ENCODE measurements at regions not wholly inside any gene's neighbourhood (a gene's known extent, or its start where the extent isn't known, plus 50 kb on each side); places are given as distances from the start of the nearest gene placed in this dataset.

DNA sequence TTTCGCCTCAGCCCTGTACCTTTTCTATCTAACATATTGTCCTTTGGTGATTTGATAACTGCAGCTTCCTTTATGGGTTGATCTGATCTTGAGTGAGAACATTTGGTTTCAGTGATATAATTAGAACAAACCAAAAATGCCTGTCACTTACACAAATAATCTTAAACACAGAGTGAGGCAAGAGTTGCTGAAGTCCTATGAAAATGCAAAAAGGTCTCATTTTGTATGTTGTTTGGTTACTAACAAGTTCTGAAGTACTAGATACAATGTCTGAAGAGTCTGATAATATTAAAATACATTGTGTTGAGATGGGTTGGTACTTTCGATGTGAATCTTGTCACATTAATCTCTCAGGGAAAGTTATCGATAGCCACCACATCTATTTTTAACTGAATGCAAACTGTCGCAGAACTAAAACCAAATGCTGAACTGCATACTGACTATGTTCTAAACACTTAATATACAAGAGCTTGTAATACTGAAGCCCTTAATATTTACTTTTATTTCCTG is 70.4 kb upstream of the TMED7 start:
- Histone ChIP-seq H3K4ac (ENCODE audit: low read depth, low read length) (no peak overlapping the region), H3K56ac (ENCODE audit: extremely low read depth, insufficient read depth, low read length) (no peak overlapping the region), H4K20me1 (ENCODE audit: insufficient read depth, low read length) (no peaks in the 10 kb centered on the region), H3K79me1 (ENCODE audit: low read depth in 1 of 2, low read length in 2 of 2) (no peaks in the 10 kb centered on the region), H3K9ac (ENCODE audit: low read depth, low read length) (no peak overlapping the region), H3K9me3 (ENCODE audit: control insufficient read depth, insufficient read depth, low read length) (no peaks in the 10 kb centered on the region), H3K4me3 (ENCODE audit: insufficient read depth, low read depth, low read length) (no peak overlapping the region), H3K23ac (ENCODE audit: low read depth, low read length) (no peak overlapping the region), H2BK120ac (ENCODE audit: low read depth, low read length) (no peak overlapping the region), H3K18ac (ENCODE audit: low read depth, low read length) (no peak overlapping the region), H3K4me2 (ENCODE audit: low read depth, low read length) (no peak overlapping the region), H3K27ac (ENCODE audit: insufficient read depth, low read length) (no peak overlapping the region), H3K4me1 (ENCODE audit: control insufficient read depth, insufficient read depth, low read length) (no peaks in the 10 kb centered on the region), H2BK20ac (ENCODE audit: low read depth, low read length) (no peak overlapping the region), H4K5ac (ENCODE audit: low read depth, low read length) (no peak overlapping the region), H4K8ac (ENCODE audit: low read depth in 2 of 2, low read length in 2 of 2) (no peak overlapping the region), H2BK5ac (ENCODE audit: low read depth, low read length, poor library complexity, severe bottlenecking) (no peak overlapping the region), H3K9me1 (ENCODE audit: insufficient read depth, low read length) (no peaks in the 10 kb centered on the region), H4K91ac (ENCODE audit: insufficient read depth, low read depth, low read length) (no peak overlapping the region), H2AK9ac (replicated peaks; ENCODE audit: low read depth, low read length, poor library complexity) (no peak overlapping the region), H2AK5ac (ENCODE audit: low read depth, low read length) (no peak overlapping the region), H2AFZ (replicated peaks; ENCODE audit: low read length, poor library complexity) (no peak overlapping the region), H3K36me3 (ENCODE audit: control insufficient read depth, insufficient read depth, low read length) (no peaks in the 10 kb centered on the region), H3K14ac (replicated peaks; ENCODE audit: low read depth, low read length) (no peak overlapping the region), H3K27me3 (ENCODE audit: control insufficient read depth, insufficient read depth, low read length) (peaks cover 3% of the 10 kb centered on the region), H2BK15ac (ENCODE audit: low read depth, low read length) (no peak overlapping the region)
- intact Hi-C loops (cut with micrococcal nuclease) (no loop called here), in situ Hi-C loops (cut with MboI; ENCODE audit: low sequenced_read_pairs) (no loop called here), dilution Hi-C loops (cut with HindIII; ENCODE audit: low sequenced_read_pairs, unreplicated experiment) (no loop called here)
- ATAC-seq (ENCODE audit: low read depth) (no peak), DNase-seq (no peak)
- BruUV-seq (replicated peaks) = no TSS peak
- CTCF ChIA-PET = interaction anchor here (0.6 kb wide), 1 partner anchor 38 kb away, joined by 3 read pairs; no protein-coding TSS in a partner anchor
- POLR2A ChIA-PET (ENCODE audit: unreplicated experiment) = no interaction called here
- TF ChIP-seq, protein P1, sequence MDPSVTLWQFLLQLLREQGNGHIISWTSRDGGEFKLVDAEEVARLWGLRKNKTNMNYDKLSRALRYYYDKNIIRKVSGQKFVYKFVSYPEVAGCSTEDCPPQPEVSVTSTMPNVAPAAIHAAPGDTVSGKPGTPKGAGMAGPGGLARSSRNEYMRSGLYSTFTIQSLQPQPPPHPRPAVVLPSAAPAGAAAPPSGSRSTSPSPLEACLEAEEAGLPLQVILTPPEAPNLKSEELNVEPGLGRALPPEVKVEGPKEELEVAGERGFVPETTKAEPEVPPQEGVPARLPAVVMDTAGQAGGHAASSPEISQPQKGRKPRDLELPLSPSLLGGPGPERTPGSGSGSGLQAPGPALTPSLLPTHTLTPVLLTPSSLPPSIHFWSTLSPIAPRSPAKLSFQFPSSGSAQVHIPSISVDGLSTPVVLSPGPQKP (IDR thresholded peaks at IDR 0.05; ENCODE audit: borderline replicate concordance, low read depth, low read length) = no peak
- TF ChIP-seq NFE2L2 (IDR thresholded peaks at IDR 0.05; ENCODE audit: low read depth, low read length) = no peak
- TF ChIP-seq, protein P2, sequence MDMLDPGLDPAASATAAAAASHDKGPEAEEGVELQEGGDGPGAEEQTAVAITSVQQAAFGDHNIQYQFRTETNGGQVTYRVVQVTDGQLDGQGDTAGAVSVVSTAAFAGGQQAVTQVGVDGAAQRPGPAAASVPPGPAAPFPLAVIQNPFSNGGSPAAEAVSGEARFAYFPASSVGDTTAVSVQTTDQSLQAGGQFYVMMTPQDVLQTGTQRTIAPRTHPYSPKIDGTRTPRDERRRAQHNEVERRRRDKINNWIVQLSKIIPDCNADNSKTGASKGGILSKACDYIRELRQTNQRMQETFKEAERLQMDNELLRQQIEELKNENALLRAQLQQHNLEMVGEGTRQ (IDR thresholded peaks at IDR 0.05; ENCODE audit: low read depth, low read length) = no peak
- no peak for TF ChIP-seq CEBPB (IDR thresholded peaks at IDR 0.05; ENCODE audit: low read depth, low read length)
- no peak for TF ChIP-seq MAZ (IDR thresholded peaks at IDR 0.05; ENCODE audit: borderline replicate concordance, low read depth, low read length)
- TF ChIP-seq MXI1 (IDR thresholded peaks at IDR 0.05; ENCODE audit: borderline replicate concordance, low read depth, low read length) = no peak
- TF ChIP-seq BHLHE40 (IDR thresholded peaks at IDR 0.05; ENCODE audit: low read depth, low read length) = no peak
- no peak for TF ChIP-seq MAFK (IDR thresholded peaks at IDR 0.05; ENCODE audit: low read depth, low read length)
- TF ChIP-seq, protein P3, sequence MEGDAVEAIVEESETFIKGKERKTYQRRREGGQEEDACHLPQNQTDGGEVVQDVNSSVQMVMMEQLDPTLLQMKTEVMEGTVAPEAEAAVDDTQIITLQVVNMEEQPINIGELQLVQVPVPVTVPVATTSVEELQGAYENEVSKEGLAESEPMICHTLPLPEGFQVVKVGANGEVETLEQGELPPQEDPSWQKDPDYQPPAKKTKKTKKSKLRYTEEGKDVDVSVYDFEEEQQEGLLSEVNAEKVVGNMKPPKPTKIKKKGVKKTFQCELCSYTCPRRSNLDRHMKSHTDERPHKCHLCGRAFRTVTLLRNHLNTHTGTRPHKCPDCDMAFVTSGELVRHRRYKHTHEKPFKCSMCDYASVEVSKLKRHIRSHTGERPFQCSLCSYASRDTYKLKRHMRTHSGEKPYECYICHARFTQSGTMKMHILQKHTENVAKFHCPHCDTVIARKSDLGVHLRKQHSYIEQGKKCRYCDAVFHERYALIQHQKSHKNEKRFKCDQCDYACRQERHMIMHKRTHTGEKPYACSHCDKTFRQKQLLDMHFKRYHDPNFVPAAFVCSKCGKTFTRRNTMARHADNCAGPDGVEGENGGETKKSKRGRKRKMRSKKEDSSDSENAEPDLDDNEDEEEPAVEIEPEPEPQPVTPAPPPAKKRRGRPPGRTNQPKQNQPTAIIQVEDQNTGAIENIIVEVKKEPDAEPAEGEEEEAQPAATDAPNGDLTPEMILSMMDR (conservative IDR thresholded peaks at IDR 0.05; ENCODE audit: low read depth, low read length) = no peak
- TF ChIP-seq SMC3 (IDR thresholded peaks at IDR 0.05; ENCODE audit: low read depth, low read length) = no peak
- no peak for TF ChIP-seq RFX5 (IDR thresholded peaks at IDR 0.05; ENCODE audit: low read depth, low read length)
- no peak for TF ChIP-seq RAD21 (IDR thresholded peaks at IDR 0.05; ENCODE audit: low read length)
- no peak for TF ChIP-seq POLR2A (IDR thresholded peaks at IDR 0.05; ENCODE audit: low read depth, low read length)
- no peak for TF ChIP-seq CHD1 (IDR thresholded peaks at IDR 0.05; ENCODE audit: low read depth, low read length)
- WGBS, 2 experiments (ENCODE audit: extremely low coverage in 2 of 2, insufficient read length in 1 of 2) = 40% methylated on average over 1 of the region's 4 CpGs; no CpG with 5 or more reads in 1 of the 2 experiments
